SKM-1 (cell line): ENCODE measurements at regions not wholly inside any gene's neighbourhood (a gene's known extent, or its start where the extent isn't known, plus 50 kb on each side); places are given as distances from the start of the nearest gene placed in this dataset.

Source experiments
- DNase-seq: peaks from one replicate; lab custom pipeline; 2025; ENCODE audit not compliant: unreplicated experiment; lab: John Stamatoyannopoulos, UW

DNA sequence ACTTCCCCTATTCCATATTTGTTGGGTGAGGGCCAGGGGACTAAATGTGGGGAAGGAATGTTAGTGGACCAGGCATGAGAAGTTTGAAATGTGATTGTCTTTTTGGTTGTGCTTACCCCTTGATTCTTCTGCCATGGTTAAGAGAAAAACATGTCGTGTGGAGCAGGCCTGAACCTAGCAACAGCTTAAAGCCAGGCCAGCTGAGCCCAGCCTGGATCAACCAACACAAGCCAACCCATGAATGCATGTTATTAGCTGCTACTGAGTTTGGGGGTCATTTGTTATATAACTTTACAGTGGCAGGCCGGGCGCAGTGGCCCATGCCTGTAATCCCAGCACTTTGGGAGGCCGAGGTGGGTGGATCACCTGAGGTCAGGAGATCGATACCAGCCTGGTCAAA lies 52.4 kb upstream of the TRIO start:
- DNase-seq, result no peak

DNA sequence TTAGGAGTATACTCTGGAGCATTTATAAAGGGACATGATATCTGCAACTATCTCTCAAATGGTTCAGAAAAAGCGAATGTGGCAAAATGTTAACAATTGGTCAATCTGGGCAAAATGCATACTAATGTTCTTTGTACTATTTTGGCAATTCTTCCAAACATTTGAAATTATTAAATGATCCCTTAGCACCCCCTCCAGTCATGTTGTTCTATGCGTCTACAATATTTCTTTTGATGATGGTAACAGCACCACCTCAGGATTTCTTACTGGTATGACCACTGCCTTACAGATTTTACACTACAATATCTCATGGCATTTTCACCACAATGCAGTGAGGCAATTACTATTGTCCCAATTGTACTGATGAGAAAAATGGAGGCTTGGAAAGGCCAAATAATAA lies 52.9 kb upstream of the TRIO start:
- DNase-seq, result no peak

DNA sequence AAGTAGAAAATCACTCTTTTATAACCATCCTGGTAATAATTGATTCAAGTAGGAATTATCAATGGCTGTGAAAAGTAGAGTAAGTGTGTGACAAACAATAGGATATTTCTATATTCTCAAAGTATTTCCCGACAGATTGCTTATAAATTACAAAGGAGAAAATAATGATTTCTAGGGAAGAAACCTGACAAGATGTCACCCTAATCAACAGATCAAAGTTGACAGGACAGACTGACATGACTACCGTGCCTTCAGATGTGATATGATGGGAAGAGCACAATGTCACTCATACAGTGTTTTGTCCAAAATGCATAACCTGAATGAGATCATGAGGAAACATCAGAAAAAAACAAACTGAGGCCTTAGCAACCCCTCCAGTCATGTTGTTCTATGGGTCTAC lies 53.9 kb upstream of the TRIO start:
- no peak for DNase-seq

DNA sequence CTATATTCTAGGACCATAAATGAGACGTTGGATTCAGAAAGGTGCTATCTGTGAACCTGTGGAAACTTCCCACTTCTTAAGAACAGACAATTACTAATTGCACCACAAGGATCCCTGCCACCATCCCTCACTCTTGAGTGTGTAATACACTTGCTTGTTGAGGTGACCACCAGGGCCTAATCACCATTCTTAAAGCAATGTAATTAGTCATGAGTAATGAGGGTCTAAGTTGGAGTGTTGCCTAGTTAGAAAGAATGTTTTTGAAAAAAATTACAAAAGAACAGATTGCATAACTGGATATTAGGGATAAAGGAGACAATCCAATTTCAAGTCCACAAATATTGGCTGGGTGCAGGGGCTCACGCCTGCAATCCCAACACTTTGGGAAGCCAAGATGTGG lies 56.9 kb upstream of the TRIO start:
- no peak for DNase-seq

DNA sequence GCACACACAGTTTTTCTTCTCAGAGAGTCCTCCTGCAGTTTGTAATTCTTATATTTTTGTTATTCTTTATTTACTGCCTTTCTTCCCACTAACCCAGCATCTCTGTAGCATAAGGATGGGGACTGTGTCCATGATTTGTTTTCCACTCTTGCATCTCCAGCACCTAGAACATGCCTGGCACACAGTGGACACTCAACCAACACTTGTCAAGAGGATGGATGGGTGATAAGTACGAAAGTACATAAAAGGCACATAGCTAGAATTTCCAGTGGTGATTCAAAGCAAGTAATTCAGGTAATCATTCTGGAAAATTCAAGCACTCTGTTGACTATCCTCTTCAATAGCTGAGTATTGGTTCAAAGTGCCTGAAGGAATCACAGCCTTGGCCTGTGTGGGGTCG lies 60.2 kb upstream of the TRIO start:
- no peak for DNase-seq

DNA sequence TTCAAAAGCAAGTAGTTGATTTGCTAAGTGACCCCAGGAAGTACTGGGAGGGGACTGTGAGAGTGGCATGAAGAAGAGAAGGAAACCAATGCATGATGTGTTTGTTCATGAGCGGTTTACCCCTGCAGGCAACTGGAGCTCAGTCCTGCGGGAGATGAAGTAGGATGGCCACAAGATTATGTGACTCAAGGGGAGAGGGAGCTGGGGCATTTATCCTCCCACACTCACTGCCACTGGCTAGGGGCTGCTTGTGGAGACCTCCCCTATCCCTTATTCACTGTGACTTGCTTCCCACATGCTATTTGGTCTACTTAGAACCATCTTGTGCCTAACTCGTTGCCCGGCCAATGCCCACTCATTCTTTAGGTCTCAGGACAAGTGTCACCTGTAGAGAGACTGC lies 60.6 kb upstream of the TRIO start:
- no peak for DNase-seq

DNA sequence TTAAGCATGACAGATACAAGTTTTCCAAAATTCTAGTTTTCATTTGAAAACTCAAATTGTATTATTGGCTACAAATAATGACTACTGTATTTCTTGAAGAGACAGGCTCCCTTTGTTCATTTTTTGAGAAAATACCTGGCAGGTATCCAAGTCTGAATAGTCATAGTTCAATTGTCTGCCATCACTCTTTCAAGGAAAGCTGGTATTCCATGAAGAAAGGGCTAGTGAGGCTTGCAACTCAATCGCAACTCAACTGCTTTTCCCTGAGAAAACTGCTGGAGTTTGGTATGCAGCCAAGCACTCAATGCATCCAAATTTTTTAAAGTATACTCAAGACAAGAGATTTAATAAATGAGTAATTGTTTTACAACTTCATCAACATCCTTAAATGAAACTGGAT lies 61.4 kb upstream of the TRIO start:
- no peak for DNase-seq

DNA sequence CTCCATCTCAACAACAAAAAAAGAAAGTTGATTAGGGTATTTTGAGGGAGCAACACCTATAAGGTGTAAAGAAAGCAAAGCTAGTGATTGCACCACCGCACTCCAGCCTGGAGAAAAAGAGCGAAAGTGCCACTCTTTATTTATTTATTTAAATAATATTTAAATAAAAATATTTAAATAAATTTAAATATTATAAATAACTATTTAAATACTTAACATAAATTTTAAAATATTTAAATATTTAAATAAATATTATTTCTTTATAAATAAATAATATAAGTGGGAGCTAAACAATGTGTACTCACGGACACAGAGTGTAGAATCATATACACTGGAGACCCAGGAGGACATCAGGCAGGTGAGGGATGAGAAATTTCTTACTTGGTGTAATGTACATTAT lies 64.4 kb upstream of the TRIO start:
- DNase-seq, result no peak

DNA sequence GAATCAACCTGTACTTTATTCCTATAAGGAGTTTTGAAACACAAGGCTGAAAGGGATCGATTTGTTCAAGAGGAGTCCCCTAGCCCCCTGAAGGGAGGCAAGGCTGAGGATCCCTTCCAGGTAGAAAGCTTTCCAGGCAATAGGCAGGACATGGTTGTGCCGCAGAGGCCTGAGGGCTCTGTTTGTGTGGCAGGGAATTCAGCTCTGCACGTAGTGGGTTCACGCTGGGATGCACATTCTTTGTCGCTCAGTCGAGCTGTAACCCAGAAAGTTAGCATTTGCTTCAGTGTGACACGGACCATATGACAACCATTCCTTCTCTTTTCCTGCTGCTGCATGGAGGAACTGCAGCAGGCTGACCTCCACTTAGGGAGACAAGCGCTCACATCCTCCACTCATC lies 65.6 kb upstream of the TRIO start:
- DNase-seq, result no peak

DNA sequence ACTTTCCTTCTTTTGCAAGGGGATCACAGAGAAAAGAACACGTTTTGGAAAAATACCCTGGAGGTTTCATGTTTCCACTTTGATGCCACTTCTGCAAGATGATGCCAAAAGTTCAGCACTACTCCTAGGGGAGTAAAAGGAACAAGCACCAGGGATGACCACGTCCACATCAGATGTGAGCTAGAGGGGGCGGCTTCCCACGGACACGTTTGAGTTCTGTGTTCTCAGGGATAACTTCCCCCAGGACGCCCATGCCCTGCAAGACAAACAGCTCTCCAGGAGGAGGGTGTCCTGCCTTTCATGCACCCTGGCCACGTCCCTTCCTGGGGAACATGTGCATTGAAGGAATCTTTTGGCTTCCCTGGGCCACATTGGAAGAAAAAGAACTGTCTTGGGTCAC lies 66.6 kb upstream of the TRIO start:
- no peak for DNase-seq

DNA sequence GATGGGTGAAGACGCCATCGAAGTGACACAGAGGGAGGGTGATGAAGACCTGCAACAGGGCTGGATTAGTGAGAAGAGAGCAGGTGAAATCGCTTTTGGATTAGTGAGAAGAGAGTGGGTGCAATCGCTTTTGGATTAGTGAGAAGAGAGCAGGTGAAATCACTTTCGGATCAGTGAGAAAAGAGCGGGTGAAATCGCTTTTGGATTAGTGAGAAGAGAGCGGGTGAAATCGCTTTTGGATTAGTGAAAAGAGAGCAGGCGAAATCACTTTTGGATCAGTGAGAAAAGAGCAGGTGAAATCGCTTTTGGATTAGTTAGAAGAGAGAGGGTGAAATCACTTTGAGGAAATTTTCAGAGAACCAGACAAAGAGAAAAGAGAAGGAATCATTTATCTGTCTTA lies 67.2 kb upstream of the TRIO start:
- no peak for DNase-seq

DNA sequence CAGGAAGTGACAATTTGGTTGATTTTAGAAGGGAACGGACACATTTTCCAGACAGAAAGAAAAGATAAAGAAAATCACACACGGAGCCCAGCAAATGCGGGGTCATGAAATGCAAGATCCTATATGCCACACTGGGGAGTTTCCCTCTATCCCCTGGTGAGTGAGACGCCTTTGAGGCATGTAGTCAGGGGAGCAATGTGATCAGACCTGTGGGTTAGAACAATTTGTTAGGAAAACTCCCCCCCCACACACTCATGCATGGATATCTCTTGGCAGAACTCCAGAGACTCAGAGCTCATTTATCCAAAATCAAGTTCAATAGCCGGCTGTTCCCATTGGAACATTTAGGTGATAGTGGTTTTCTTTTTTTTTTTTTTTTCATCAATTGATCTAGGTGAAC lies 71.7 kb upstream of the TRIO start:
- DNase-seq, result no peak

DNA sequence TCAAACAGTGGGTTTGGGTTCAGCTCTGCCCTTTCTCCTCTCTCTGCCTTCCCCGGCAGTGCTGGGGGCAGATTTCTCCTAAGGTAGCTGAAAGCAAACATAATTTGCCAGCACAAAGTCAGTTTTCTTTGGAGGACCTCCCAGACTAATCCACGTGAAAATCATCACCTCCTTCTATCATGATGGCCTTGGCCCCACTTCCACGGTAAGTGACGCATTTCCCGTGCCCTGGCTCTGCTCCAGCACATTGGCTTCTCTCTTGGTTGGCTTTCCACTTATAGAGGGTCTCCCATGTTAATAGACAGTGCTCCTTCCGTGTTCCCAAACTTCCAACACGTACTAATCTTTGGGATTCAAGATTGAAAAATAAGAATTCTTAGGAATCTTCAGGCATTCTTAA lies 74.1 kb upstream of the TRIO start:
- DNase-seq, result no peak

DNA sequence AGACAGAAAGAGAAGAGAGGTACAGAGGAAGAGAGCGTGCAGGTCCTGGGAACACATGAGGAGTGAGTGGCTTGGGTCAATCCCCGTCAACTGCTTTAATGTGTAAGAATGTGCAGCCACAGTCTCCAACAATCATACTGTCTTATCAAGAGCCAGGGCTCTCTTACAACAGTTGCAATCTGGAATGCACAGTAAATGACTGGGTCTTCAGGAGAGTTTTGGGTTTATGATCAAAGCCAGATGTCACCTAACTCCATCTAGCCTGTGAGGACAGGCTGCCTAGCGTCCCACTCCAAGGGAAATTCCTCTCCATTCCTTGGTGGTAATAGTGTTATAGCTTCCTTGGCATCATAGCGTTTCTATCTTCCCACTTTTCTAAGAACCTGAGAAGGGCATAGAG lies 75.0 kb upstream of the TRIO start:
- DNase-seq, result no peak

DNA sequence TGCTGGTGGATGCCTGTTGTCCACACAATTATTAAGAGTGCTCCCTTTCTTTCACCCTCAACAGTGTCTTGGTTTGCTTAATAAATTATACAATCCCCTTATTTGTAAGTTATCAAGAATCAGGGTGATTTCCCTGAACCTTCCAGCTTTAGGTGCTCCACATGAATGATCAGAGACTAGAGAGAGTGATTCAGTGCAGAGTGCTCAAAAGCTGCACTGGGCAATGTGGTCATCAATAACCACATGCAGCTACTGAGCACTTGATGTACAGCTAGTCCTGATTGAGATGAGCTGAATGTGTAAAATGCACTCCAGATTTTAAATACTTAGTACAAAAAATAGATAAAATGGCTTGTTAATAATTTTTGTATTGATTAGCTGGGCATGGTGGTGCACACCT lies 76.8 kb upstream of the TRIO start:
- no peak for DNase-seq

DNA sequence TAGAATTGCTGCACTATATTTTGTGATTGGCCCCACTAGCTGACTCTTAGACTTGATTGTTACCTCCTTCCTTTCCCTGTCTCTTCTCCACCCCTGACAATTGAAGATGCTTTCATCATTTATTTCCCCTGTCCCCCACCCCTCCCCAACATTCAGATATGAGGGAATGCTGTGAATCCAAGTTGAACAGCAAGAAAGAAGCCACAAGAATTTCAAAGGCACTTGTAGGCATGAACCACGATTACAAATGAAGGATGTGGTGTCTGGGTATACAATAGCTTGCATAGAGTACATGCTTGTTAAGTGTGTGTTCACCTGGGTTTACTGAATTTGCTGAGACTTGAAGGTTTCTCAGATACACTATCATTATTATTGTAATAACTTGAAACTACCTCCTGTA lies 78.3 kb upstream of the TRIO start:
- DNase-seq, result no peak

DNA sequence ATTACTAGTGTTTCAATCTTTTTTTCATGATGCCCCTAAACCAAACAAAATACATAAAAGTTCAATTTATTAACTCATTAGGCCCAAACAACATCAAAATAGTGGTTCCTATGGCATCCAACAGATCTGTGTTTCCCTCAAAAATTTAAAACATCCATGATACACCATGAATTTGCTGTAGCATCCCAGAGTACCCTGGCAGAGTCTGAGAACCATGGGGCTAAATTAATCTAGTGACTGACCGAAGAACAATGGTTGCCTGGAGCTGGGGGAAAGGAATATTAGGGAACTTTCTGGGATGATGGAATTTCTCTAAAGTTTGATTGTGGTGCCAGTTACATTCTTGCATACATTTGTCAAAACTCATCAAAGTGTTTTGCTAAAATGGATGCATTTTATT lies 79.5 kb upstream of the TRIO start:
- DNase-seq, result no peak

DNA sequence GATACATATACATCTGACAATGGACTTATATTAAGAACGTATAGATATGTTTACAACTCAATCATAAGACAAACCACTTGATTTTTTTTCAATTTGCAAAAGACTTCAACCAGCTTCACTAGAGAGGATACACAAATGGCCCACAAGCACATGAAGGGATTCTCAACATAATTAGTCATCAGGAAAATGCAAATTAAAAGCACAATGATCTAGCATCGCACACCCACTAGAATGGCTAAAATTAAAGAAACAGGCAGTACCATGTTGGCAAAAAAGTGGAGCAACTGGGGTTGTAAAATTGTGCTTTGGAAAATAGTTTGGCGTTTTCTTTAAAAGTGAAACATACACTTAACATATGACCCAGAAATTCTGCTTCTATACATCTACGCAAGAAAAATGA lies 80.0 kb upstream of the TRIO start:
- no peak for DNase-seq

DNA sequence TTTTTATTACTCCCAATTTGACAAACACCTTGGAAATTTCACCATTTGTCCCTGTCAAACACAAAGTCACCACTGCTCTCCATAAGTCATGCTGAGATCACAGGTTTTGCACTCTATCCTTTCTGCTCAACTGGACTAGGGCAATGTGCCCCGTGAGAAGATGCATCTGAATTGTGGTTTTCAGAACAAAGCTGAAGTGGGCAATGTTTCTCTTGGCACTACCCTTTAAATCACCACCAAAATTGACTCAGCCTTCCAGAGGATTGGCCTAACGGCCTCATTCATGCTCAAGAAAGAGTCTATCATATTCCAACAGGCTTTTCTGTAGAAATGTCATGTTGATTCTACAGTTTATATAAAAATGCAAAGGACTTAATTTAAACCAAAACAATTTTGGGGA lies 81.0 kb upstream of the TRIO start:
- no peak for DNase-seq

DNA sequence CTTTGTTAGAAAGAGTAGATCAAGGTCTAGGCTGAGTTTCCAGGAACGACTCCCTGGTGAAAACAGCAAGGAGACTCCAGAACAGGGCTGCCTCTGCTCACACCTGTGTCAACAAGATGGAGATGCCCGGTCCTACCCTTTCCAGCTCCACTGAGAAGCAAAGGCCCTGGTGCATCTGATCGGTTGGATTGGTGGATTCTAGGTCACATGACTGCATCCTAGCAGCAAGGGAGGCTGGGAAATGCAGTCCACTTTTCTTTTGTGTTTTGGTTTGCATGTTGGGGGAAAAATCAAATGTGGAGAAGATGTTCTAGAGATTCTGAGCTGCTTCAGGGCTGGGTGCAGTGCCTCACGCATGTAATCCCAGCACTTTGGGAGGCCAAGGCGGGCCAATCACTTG lies 82.0 kb upstream of the TRIO start:
- DNase-seq, result no peak

DNA sequence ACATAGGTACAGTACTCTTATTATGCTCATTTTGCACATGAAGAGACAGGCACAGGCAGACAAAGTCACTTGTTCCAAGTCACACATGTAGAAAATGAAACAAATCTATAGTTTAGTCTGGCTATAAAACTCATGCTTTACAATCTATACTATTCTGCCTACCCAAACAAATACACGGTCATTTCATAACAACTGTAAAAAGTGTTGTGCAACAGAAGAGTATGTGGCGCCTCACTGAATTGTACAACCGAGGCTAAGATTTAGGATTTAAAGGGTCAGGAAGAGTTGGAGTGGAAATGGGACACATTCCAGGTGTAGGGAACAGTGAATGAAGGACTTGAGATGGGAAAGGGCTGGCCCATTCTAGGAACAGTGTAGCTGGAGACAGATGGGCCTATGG lies 82.9 kb upstream of the TRIO start:
- DNase-seq, result no peak

DNA sequence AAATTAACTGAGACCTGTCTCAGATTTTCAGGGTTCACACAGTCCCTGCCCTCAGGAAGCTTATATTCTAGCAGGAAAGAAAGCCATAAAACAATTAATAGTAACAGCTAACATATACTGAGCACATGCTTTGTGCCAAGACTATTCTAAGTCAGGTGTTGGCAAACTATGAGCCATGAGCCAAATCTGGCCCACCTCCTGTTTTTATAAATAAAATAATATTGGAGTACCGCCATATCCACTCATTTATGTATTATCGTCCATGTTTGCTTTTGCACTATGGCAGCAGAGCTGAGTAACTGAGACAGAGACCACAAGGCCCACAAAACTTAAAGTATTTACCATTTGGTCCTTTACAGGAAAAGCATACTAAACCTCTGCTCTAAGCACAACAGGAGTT lies 83.3 kb upstream of the TRIO start:
- no peak for DNase-seq

DNA sequence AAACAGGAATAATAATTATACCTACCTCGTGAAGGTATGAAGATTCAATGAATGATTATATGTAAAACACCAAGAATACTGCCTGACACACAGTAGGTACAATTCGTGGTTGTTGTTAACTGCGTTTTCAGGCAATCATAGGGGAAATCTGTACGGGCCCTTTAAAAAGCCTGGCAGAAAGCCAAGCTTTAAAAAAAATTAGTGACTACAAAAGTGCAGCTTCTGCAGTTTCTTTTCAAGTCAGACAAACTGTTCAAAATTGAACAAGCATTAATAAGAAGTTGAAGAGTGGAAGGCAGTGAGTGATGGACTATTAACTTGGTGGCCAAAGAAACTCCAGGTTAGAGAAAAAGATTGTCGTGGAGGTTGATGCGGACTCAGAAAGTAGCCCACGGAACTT lies 85.9 kb upstream of the TRIO start:
- no peak for DNase-seq

DNA sequence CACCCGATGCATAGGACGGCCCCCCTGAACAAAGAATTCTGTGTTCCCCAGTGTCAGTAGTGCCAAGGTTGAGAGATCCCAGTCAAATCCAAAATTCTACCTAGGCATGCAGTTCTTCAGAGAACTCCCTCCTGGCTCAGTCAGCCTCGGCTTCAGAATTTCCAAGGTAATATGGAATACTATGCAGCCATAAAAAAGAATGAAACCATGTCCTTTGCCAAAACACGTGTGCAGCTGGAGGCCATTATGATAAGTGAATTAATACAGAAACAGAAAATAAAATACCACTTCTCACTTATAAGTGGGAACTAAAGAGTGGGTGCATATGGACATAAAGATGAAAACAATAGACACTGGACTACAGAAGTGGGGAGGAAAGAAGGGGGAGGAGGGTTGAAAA lies 87.1 kb upstream of the TRIO start:
- no peak for DNase-seq
